ENCODE measurements at regions not wholly inside any gene's neighbourhood (a gene's known extent, or its start where the extent isn't known, plus 50 kb on each side); places are given as distances from the start of the nearest gene placed in this dataset.

DNA sequence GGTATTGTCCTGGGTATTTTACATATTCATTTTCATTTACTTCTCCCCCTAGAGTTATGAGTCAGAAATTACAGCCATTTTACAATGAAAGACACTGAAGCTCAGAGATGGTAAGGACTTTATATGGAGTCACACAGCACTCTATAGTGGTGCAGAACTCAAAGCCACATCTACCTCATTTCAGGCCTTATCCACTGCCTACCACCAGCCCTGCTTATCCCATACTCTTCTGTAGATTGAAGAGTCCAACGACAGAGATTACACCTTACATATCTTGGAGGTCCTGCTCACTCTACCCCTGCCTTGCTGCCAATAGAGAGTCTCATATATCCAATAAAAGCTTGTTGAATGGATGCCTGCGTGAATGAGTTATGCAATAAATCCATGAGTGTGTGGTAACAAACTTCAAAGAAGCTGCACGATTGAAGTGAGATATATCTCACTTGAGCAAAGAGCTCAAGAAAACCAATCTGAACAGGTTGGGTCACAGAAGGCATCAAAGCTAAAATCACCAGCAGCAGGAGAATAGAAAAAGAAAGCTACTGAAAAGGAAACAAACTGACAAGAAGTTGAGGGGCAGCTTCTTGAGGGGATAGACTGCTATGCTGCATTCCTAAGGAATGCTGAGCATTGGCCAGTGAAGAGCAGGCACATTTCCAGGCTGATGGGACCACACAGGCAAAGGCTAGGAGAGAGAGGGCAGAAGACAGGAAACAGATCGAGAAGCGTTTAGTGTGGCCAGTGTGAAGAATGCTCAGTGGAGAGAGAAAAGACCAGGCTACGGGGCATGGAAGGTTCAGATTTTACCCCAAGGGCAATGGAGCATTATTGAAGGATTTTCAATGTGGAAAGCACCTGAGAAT is 585.6 kb downstream of the DHX35 start:
- no peak for DNase-seq (ENCODE audit: low read depth)
- TF ChIP-seq, protein P1, sequence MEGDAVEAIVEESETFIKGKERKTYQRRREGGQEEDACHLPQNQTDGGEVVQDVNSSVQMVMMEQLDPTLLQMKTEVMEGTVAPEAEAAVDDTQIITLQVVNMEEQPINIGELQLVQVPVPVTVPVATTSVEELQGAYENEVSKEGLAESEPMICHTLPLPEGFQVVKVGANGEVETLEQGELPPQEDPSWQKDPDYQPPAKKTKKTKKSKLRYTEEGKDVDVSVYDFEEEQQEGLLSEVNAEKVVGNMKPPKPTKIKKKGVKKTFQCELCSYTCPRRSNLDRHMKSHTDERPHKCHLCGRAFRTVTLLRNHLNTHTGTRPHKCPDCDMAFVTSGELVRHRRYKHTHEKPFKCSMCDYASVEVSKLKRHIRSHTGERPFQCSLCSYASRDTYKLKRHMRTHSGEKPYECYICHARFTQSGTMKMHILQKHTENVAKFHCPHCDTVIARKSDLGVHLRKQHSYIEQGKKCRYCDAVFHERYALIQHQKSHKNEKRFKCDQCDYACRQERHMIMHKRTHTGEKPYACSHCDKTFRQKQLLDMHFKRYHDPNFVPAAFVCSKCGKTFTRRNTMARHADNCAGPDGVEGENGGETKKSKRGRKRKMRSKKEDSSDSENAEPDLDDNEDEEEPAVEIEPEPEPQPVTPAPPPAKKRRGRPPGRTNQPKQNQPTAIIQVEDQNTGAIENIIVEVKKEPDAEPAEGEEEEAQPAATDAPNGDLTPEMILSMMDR (IDR thresholded peaks at IDR 0.05; ENCODE audit: insufficient read depth, low read depth, low read length, missing control alignments): no peak
- H3K4me3 ChIP-seq (ENCODE audit: low read length): no peak overlapping the region

DNA sequence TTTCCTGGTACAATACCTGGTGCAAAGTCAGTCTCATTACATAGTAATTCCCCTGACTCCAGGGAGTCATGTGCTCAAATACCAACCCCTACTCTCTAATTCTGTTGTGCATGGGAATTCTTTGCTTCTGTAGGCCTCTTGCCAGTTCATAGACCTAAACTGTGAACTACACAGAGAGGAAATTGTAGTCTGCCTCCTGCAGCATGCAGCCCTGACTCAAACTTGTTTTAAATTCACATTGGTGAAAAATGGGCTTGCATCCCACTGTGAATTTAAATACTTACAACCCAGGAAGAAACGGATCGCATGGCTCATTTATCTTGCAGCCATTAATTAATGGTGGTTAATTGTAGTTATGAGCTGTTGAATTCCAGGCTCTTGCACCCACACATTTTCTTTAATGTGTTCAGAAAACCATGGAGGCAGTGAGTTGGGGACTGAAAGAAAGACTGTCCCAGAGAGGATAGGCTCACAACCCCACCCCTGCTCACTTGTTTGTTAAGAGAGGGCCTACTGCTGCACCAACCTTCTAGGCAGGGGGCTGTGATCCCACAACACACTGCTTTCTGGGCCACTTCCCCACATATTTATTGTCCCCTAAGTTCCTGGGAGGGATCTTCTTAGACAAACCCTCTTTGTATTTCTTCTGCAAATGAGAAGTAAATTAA is 579.1 kb downstream of the DHX35 start:
- TF ChIP-seq, protein P1 (IDR thresholded peaks at IDR 0.05; ENCODE audit: insufficient read depth, low read depth, low read length, missing control alignments): no peak
- no peak for DNase-seq (ENCODE audit: low read depth)
- no peak overlapping the region for H3K4me3 ChIP-seq (ENCODE audit: low read length)

DNA sequence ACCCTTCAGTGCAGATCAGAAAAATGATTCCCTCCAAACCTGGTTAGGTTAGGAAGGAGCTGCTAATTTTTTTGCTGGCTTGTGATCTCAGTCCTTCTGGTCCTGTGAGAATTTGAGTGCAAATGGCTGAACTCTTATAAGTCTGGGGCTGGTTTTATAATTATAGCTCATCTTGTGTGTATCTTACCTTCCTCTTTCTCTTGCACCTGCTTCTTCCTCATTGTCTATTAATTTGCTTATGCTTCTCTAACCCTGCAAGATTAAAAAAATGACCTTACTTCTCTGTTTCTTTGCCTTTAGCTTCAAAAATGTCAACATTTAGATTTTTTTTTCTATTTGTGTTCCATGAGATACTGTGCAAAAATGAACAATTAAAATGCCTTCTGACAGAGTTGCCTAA is 576.2 kb downstream of the DHX35 start:
- no peak overlapping the region for H3K4me3 ChIP-seq (ENCODE audit: low read length)
- TF ChIP-seq, protein P1 (IDR thresholded peaks at IDR 0.05; ENCODE audit: insufficient read depth, low read depth, low read length, missing control alignments): no peak
- DNase-seq (ENCODE audit: low read depth): no peak

DNA sequence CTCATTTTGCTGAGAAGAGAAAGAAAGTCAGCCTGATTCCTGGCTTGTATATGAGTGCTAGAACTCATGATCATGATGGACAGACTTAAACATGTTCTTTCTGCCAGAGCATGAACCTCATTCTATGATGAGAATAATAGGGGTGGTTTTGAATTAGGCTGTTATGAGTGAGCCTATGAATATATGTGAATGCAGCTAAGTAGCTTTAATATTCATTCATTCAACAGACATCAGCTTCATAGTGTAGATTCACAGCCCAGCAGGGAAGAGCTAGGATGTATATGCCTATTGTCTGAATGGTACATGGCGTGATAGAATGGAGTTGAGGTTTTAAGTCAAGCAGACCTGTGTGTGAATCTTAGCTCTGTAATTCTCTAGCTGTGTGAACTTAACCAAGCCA is 573.2 kb downstream of the DHX35 start:
- no peak for DNase-seq (ENCODE audit: low read depth)
- H3K4me3 ChIP-seq (ENCODE audit: low read length): no peak overlapping the region
- TF ChIP-seq, protein P1 (IDR thresholded peaks at IDR 0.05; ENCODE audit: insufficient read depth, low read depth, low read length, missing control alignments): no peak

DNA sequence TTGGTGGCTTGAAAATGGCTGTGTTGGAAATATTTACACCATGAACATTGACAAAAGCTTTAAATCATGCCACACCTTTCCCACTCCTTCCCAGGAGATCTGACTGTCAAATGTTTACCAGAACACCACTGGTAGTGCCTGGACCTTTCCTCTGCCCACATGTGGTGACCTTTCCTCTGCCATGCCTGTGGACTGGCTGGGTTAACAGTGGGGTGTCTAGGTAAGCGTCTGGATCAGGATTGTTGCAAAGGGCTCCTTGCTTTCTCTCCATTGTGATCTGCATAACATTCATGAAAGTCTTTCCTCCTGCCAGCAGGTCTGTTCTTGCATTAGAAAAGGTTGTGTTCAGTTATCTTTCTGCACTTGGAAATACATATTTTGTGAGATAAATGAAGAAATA is 572.7 kb downstream of the DHX35 start:
- TF ChIP-seq, protein P1 (IDR thresholded peaks at IDR 0.05; ENCODE audit: insufficient read depth, low read depth, low read length, missing control alignments): no peak
- no peak overlapping the region for H3K4me3 ChIP-seq (ENCODE audit: low read length)
- no peak for DNase-seq (ENCODE audit: low read depth)

DNA sequence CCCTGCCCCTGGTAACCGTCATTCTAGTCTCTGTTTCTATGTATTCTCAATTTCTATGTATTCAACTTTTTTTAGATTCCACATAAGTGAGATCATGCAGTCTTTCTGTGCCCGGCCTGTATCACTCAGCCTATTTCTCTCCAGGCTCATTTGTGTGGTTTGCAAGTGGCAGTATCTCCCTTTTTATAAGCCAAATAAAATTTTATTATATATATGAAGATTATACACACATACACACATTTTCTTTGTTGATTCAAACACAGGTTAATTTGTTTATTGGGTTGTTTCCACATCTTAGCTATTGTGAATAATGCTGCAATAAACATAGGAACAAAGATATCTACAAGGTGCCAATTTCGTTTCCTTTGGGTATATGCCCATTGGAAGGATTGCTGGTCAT is 571.7 kb downstream of the DHX35 start:
- H3K4me3 ChIP-seq (ENCODE audit: low read length): no peak overlapping the region
- TF ChIP-seq, protein P1 (IDR thresholded peaks at IDR 0.05; ENCODE audit: insufficient read depth, low read depth, low read length, missing control alignments): no peak
- no peak for DNase-seq (ENCODE audit: low read depth)

Data from epithelial cell of esophagus (primary cell).